ENCODE measurements at regions not wholly inside any gene's neighbourhood (a gene's known extent, or its start where the extent isn't known, plus 50 kb on each side); places are given as distances from the start of the nearest gene placed in this dataset.
"Not testable (repeated sequence)": the region's sequence is repeated elsewhere in the genome, so short reads cannot be mapped to it uniquely, and the experiment has no call there.

DNA sequence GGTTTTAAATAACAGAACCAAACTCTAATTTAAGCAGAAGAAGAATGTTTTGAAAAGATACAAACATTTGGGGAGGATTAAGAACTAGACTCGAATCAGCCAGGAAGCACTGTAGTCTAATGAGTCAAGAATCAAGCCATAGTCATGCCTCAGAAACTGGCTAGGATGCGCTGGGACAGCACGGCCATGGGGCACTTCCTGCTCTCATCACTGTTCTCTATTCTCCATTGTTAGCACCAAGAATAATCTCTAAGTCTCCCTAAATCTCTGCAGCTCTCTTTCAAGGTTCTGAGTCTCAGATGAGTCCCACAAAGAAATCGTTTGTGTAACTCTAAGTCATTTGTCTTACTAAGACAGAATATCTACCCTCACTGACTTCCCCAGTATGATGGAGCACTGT lies 399.0 kb upstream of the KCNMB2 start:
- CTCF ChIA-PET = interaction anchor here (0.6 kb wide), 1 partner anchor 18 kb away, joined by 3 read pairs; no protein-coding TSS in a partner anchor
- no peak overlapping the region for H3K27ac ChIP-seq
- POLR2A ChIA-PET (ENCODE audit: low non-redundant PET) = no interaction called here
- TF ChIP-seq, protein P1, sequence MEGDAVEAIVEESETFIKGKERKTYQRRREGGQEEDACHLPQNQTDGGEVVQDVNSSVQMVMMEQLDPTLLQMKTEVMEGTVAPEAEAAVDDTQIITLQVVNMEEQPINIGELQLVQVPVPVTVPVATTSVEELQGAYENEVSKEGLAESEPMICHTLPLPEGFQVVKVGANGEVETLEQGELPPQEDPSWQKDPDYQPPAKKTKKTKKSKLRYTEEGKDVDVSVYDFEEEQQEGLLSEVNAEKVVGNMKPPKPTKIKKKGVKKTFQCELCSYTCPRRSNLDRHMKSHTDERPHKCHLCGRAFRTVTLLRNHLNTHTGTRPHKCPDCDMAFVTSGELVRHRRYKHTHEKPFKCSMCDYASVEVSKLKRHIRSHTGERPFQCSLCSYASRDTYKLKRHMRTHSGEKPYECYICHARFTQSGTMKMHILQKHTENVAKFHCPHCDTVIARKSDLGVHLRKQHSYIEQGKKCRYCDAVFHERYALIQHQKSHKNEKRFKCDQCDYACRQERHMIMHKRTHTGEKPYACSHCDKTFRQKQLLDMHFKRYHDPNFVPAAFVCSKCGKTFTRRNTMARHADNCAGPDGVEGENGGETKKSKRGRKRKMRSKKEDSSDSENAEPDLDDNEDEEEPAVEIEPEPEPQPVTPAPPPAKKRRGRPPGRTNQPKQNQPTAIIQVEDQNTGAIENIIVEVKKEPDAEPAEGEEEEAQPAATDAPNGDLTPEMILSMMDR (conservative IDR thresholded peaks at IDR 0.05; ENCODE audit: low read depth) = no peak
- no peak for DNase-seq (ENCODE audit: low spot score)

DNA sequence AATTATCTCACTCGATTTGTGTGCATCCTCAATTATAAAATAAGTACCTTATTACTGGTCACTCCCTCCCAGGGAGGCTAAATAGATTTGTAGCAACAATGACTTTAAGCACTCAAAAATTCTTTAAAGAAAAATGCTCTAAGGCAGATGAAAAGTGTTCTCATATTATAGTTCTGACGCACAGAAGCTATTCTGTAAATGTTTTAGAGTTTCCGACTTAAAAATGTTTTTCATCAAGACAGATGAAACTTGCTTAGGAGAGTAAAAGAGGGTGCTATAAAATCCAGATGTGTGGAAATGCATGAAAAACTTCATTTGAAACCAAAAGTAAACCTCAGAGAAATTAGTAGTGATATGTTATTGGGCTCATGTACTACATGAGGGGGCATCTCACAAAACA lies 398.4 kb upstream of the KCNMB2 start:
- DNase-seq (ENCODE audit: low spot score) = no peak
- H3K27ac ChIP-seq = no peak overlapping the region
- TF ChIP-seq, protein P1 (conservative IDR thresholded peaks at IDR 0.05; ENCODE audit: low read depth) = no peak
- CTCF ChIA-PET = interaction anchor here (0.6 kb wide), 1 partner anchor 19 kb away, joined by 3 read pairs; no protein-coding TSS in a partner anchor
- POLR2A ChIA-PET (ENCODE audit: low non-redundant PET) = no interaction called here

DNA sequence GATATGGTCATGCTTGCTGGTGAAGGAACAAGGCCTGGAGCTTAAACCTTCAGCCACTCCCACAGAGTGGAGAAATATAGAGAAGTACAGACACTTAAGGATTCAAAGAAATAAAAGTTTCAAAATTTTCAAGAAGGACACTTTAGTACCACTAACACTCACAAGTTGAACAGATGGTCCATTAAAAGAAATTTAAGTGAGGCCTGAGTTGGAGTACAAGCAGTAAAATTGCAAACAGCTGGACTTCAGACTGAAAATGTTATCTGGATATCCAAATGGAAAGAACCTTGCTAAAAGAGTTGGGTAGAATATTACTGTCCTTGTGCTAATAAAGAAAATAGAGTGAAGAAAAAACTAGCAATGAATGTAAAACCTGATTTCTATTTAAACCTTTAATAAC lies 397.1 kb upstream of the KCNMB2 start:
- H3K27ac ChIP-seq = no peak overlapping the region
- DNase-seq (ENCODE audit: low spot score) = no peak
- TF ChIP-seq, protein P1 (conservative IDR thresholded peaks at IDR 0.05; ENCODE audit: low read depth) = no peak
- CTCF ChIA-PET = interaction anchor here (0.6 kb wide), 1 partner anchor 34 kb away, joined by 6 read pairs; no protein-coding TSS in a partner anchor
- POLR2A ChIA-PET (ENCODE audit: low non-redundant PET) = no interaction called here

DNA sequence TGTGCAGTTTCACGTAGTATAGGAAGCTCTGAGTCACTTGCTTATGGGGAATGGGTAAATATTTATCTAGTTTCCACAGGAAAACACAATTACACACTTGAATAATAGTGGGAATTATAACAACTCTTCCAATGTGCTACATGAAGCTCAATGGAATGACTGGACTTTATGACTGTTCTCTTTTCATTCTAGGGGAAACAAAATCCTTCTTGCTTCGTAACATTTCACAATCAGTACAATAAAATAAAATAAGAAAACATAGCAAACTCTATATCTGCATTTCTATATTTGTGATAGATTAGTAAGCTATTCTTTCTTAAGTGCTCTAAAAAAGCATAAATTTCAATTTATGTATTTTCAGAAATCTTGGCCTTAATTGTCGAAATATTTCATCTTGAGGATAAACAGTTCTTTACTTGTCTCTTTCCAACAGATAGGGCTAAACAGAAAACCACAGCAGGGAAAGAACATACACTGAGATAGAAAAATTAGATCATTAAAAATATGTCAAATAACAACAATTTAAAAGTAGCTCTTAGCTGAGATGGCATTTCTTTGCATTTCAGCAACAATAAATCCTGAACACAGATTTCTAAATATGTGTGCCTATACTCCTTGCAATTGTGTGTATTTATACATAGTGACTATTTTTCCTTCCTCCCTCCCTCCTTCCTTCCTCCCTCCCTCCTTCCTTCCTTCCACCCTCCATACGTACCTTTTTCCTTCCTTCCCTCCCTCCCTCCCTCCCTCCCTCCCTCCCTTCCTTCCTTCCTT lies 395.5 kb upstream of the KCNMB2 start:
- TF ChIP-seq, protein P1 (conservative IDR thresholded peaks at IDR 0.05; ENCODE audit: low read depth) = no peak
- no peak for DNase-seq (ENCODE audit: low spot score)
- ChIA-PET POLR2A (ENCODE audit: low non-redundant PET) (no interaction called here), CTCF (no interaction called here)
- H3K27ac ChIP-seq = no peak overlapping the region

DNA sequence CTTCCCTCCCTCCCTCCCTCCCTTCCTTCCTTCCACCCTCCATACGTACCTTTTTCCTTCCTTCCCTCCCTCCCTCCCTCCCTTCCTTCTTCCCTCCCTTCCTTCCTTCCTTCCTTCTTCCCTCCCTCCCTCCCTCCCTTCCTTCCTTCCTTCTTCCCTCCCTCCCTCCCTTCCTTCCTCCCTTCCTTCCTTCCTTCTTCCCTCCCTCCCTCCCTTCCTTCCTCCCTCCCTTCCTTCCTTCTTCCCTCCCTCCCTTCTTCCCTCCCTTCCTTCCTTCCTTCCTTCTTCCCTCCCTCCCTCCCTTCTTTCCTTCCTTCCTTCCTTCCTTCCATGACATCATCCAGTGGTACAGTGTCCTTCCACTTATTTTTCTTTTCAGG lies 394.9 kb upstream of the KCNMB2 start:
- POLR2A ChIA-PET (ENCODE audit: low non-redundant PET); H3K27ac ChIP-seq; DNase-seq (ENCODE audit: low spot score); CTCF ChIA-PET: not testable (repeated sequence)

DNA sequence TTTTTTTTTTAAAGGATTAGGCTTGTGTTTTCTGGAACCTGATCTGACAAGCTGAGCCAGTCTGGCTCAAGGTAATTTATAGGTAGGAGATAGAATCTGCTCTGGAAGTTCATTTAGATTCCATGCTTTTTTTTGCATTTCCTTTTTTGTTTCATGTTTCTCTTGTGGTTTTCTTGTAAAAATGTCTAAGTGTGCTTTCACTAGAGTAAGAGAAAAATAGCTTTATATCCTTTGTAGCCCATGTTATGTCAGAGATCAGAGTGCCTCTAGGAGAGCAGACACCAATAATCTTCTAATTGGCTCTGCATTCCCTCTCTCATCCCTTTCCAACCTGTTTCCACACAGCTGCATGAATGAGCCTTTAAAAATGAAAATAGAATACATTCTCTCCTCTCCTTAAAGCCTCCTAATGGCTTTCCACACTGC lies 389.8 kb upstream of the KCNMB2 start:
- no peak overlapping the region for H3K27ac ChIP-seq
- no peak for DNase-seq (ENCODE audit: low spot score)
- CTCF ChIA-PET = no interaction called here
- TF ChIP-seq, protein P1 (conservative IDR thresholded peaks at IDR 0.05; ENCODE audit: low read depth) = no peak
- POLR2A ChIA-PET (ENCODE audit: low non-redundant PET) = no interaction called here

DNA sequence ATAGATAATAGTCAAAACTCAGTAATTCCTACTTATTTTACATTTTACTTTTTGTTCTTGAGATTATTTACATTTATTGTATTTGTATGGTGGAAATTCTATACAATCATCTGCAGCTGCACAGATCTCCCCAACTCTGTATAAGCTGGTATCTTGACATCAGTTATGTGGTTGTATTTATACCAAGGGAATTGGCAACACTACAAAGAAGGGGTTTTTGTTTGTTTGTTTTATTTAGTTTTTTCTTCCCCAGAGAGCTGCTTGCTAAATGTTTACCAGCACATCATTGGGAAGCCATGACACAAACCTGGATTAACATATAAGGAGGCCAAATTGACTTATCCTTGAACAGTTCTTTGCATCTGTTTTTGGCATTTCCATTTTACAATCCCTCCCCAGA lies 389.2 kb upstream of the KCNMB2 start:
- TF ChIP-seq, protein P1 (conservative IDR thresholded peaks at IDR 0.05; ENCODE audit: low read depth) = no peak
- CTCF ChIA-PET = interaction anchor here (0.7 kb wide), 1 partner anchor 9 kb away, joined by 4 read pairs; no protein-coding TSS in a partner anchor
- POLR2A ChIA-PET (ENCODE audit: low non-redundant PET) = no interaction called here
- DNase-seq (ENCODE audit: low spot score) = no peak
- no peak overlapping the region for H3K27ac ChIP-seq

Measured in RWPE1 (cell line).